GM21737 (cell line): ENCODE measurements at regions not wholly inside any gene's neighbourhood (a gene's known extent, or its start where the extent isn't known, plus 50 kb on each side); places are given as distances from the start of the nearest gene placed in this dataset.
"Not testable (repeated sequence)": the region's sequence is repeated elsewhere in the genome, so short reads cannot be mapped to it uniquely, and the experiment has no call there.

ENCODE experiments used
- ATAC-seq: cut with Tn5 transposase; IDR thresholded peaks from one replicate; pipeline ENCODE4 v1.9.1; 2021; ENCODE audit warnings: mild to moderate bottlenecking, moderate library complexity; ENCODE audit not compliant: unreplicated experiment

- ATAC-seq = no peak
Observed at GRCh38 chr10:21368022-21368582, 157.4 kb downstream of the SKIDA1 start.

GRCh38 chr10:21366108-21366507, 159.4 kb downstream of the SKIDA1 start:
- ATAC-seq = not testable (repeated sequence)

- no peak for ATAC-seq
Observed at GRCh38 chr10:21364196-21365114, 161.0 kb downstream of the SKIDA1 start.

- ATAC-seq = no peak
Observed at GRCh38 chr10:21363731-21364104, 161.8 kb downstream of the SKIDA1 start.

- ATAC-seq = no peak
Observed at GRCh38 chr10:21363092-21363730, 162.3 kb downstream of the SKIDA1 start.

GRCh38 chr10:21359202-21359601, 166.3 kb downstream of the SKIDA1 start:
- ATAC-seq = no peak

GRCh38 chr10:21355591-21356011, 169.9 kb downstream of the SKIDA1 start:
- ATAC-seq = no peak

- no peak for ATAC-seq
Observed at GRCh38 chr10:21352886-21353285, 172.6 kb downstream of the SKIDA1 start.

GRCh38 chr10:21351594-21351993, 173.9 kb downstream of the SKIDA1 start:
- ATAC-seq = not testable (repeated sequence)

- ATAC-seq = no peak
Observed at GRCh38 chr10:21349912-21350286, 175.6 kb downstream of the SKIDA1 start.

- ATAC-seq = no peak
Observed at GRCh38 chr10:21347785-21348170, 177.7 kb downstream of the SKIDA1 start.

- no peak for ATAC-seq
Observed at GRCh38 chr10:21347043-21347784, 178.3 kb downstream of the SKIDA1 start.

GRCh38 chr10:21343087-21343486, 182.4 kb downstream of the SKIDA1 start:
- no peak for ATAC-seq

GRCh38 chr10:21342499-21342898, 183.0 kb downstream of the SKIDA1 start:
- not testable (repeated sequence) for ATAC-seq

GRCh38 chr10:21340331-21340730, 185.2 kb downstream of the SKIDA1 start:
- ATAC-seq = no peak

- ATAC-seq = no peak
Observed at GRCh38 chr10:21337171-21337792, 188.2 kb downstream of the SKIDA1 start.

- ATAC-seq = no peak
Observed at GRCh38 chr10:21336476-21337170, 188.9 kb downstream of the SKIDA1 start.

GRCh38 chr10:21334891-21335696, 190.4 kb downstream of the SKIDA1 start:
- no peak for ATAC-seq

- ATAC-seq = no peak
Observed at GRCh38 chr10:21330628-21331020, 194.9 kb downstream of the SKIDA1 start.
